ENCODE measurements at regions not wholly inside any gene's neighbourhood (a gene's known extent, or its start where the extent isn't known, plus 50 kb on each side); places are given as distances from the start of the nearest gene placed in this dataset.

DNA sequence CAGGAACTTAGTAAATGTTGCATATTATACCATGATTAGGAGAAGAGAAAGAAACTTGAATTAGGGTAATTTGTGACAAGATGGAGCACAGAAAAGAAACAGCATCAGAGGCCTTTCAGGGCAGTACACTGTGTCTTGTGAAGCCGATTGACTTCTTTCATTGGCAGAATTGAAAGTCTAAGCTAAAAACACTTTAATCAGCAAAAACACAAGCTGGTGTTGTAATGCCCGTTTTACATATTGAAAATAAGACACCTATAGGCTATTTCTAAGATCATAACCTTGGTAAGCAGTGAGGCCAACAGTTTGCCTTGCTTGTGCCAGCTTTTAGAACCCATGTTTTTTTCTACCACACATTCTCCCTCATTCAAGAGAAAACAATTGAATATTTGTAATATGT lies 1378.1 kb upstream of the NXPH2 start:
- TF ChIP-seq, protein P1, sequence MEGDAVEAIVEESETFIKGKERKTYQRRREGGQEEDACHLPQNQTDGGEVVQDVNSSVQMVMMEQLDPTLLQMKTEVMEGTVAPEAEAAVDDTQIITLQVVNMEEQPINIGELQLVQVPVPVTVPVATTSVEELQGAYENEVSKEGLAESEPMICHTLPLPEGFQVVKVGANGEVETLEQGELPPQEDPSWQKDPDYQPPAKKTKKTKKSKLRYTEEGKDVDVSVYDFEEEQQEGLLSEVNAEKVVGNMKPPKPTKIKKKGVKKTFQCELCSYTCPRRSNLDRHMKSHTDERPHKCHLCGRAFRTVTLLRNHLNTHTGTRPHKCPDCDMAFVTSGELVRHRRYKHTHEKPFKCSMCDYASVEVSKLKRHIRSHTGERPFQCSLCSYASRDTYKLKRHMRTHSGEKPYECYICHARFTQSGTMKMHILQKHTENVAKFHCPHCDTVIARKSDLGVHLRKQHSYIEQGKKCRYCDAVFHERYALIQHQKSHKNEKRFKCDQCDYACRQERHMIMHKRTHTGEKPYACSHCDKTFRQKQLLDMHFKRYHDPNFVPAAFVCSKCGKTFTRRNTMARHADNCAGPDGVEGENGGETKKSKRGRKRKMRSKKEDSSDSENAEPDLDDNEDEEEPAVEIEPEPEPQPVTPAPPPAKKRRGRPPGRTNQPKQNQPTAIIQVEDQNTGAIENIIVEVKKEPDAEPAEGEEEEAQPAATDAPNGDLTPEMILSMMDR (IDR thresholded peaks at IDR 0.05; ENCODE audit: insufficient read depth, low read length, poor library complexity, severe bottlenecking): no peak
- TF ChIP-seq EZH2phosphoT487 (conservative IDR thresholded peaks at IDR 0.05; ENCODE audit: low read length): no peak
